Choroid plexus epithelial cell (primary cell): ENCODE measurements at regions not wholly inside any gene's neighbourhood (a gene's known extent, or its start where the extent isn't known, plus 50 kb on each side); places are given as distances from the start of the nearest gene placed in this dataset.
A peak's percentile ranks its signal among the peaks of the same experiment; 100 is the strongest.

Experiments used
- DNase-seq: peaks from one replicate; pipeline ENCODE4 v3.0.0-alpha.2; 2010; ENCODE audit warnings: low read depth
- H3K4me3 ChIP-seq: 2 replicates; pipeline ENCODE4 v1.5.1; 2011; ENCODE audit warnings: low read depth, mild to moderate bottlenecking, control low read depth, low read length, moderate library complexity
- CTCF ChIP-seq: conservative IDR thresholded peaks from 2 replicates; pipeline ENCODE4 v1.5.1; 2011; ENCODE audit warnings: low read depth, mild to moderate bottlenecking, control low read depth, inconsistent platforms, low read length, moderate library complexity

DNA sequence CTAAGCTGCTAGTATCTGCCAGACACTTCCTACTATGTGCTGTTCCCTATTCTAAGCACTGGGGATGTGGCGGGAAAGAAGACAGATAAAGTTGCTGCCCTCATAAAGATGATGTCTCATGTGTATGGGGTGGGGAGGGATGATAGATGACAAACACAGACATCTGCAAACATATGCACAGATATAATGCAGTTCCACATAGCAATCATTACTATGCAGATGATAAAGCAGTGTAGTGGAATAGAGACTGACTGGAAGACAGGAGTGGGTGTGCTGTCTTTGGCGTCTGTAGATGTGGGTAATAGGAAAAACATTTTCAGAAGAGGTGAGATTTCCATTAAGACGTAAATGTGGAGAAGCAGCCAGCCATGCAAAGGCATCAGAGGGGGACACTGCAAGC is 243.6 kb downstream of the DPY19L2 start:
- no peak for DNase-seq
- H3K4me3 ChIP-seq: no peak overlapping the region
- TF ChIP-seq CTCF: no peak

DNA sequence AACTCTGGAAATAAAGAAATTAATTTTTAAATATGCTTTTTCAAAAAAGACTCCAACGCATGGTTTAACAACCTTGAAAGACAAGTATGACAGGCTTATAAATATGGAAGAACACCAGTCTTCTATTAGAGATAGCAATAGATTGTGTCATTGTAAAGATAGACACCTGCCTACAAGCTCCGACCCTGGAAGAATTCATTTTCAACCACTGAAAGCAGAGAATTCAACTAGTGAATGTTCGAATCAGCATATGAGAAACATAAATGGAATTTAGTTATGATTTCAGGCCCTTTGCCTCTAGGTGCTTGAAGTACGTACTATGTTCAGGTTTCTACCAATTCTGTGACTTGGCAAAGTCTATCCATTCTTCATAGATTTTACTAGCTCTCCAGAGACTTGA is 244.5 kb downstream of the DPY19L2 start:
- TF ChIP-seq CTCF: no peak
- H3K4me3 ChIP-seq: no peak overlapping the region
- no peak for DNase-seq

DNA sequence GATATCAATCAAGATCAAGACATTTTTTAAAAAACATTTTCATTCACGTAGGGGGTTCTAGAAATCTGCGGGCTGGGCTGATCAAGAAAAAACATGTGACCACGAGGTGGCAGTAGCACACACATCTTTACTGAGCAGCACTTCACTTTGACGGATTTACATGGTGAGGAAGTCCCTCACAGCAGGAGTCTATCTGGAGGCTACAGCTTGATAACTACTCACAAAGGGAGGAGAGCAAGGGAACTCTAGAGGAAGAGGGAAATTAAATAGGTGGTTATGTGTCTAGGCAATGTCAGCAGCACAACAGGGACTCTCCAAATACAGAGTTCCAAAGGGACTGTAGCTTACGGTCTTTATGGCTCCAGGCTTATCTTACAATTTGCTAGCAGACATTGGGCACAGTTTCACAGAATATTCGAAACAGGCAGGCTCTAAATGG is 248.1 kb downstream of the DPY19L2 start:
- DNase-seq: peak; percentile 94
- peak; percentile 85 for TF ChIP-seq CTCF

DNA sequence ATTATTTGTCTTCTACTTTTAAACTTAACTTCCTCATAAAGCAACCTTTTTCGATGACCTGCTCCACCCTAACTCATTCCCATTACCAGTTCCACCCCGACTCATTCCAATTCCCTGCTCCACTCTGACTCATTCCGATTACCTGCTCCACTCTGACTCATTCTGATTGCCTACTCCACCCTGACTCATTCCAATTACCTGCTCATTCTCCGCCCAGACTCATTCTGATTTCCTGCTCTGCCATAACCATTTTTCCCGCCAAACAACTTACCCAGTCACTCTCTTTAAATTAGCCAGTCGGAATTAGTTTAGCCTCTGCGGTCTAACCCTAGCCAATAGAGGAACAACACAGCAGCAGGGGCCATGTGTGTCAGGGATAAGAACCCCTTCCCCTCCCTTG is 249.1 kb downstream of the DPY19L2 start:
- no peak overlapping the region for H3K4me3 ChIP-seq
- no peak for DNase-seq
- TF ChIP-seq CTCF: no peak

More for the DNA sequence above, 248.1 kb downstream of the DPY19L2 start:
- no peak overlapping the region for H3K4me3 ChIP-seq

GRCh38 chr12:63416788-63417187 is 251.5 kb downstream of the DPY19L2 start:
- no peak overlapping the region for H3K4me3 ChIP-seq
- no peak for DNase-seq
- TF ChIP-seq CTCF: no peak

GRCh38 chr12:63415357-63415756 is 252.9 kb downstream of the DPY19L2 start:
- DNase-seq: no peak
- TF ChIP-seq CTCF: no peak
- H3K4me3 ChIP-seq: no peak overlapping the region

- TF ChIP-seq CTCF: no peak
These were observed 258.1 kb downstream of the DPY19L2 start for GRCh38 chr12:63410197-63410596.

More at GRCh38 chr12:63410197-63410596, 258.1 kb downstream of the DPY19L2 start:
- DNase-seq: peak; percentile 5
- no peak overlapping the region for H3K4me3 ChIP-seq
